Ishikawa (cell line): ENCODE measurements at regions not wholly inside any gene's neighbourhood (a gene's known extent, or its start where the extent isn't known, plus 50 kb on each side); places are given as distances from the start of the nearest gene placed in this dataset.

Experiments used
- CEBPB ChIP-seq: IDR thresholded peaks from 2 replicates; pipeline ENCODE4 v1.6.1; 2012
- CREB1 ChIP-seq: IDR thresholded peaks from 2 replicates; pipeline ENCODE4 v1.6.1; 2012; ENCODE audit warnings: low read depth
- EGR1 ChIP-seq: IDR thresholded peaks from 2 replicates; pipeline ENCODE4 v1.6.1; 2012
- EP300 ChIP-seq: IDR thresholded peaks from 2 replicates; pipeline ENCODE4 v1.6.1; 2012; ENCODE audit warnings: borderline replicate concordance
- FOXM1 ChIP-seq: IDR thresholded peaks from 2 replicates; pipeline ENCODE4 v1.6.1; 2012; ENCODE audit warnings: low read depth, borderline replicate concordance
- NFIC ChIP-seq: IDR thresholded peaks from 2 replicates; pipeline ENCODE4 v1.6.1; 2012
- RAD21 ChIP-seq: IDR thresholded peaks from 2 replicates; pipeline ENCODE4 v1.6.1; 2012; ENCODE audit warnings: low read depth
- TAF1 ChIP-seq: IDR thresholded peaks from 2 replicates; pipeline ENCODE4 v1.6.1; 2012; ENCODE audit warnings: low read depth, mild to moderate bottlenecking
- TCF12 ChIP-seq: IDR thresholded peaks from 2 replicates; pipeline ENCODE4 v1.6.1; 2012; ENCODE audit warnings: low read depth
- TEAD4 ChIP-seq: IDR thresholded peaks from 2 replicates; pipeline ENCODE4 v1.6.1; 2012
- USF1 ChIP-seq: IDR thresholded peaks from 2 replicates; pipeline ENCODE4 v1.6.1; 2012
- YY1 ChIP-seq: IDR thresholded peaks from 2 replicates; pipeline ENCODE4 v1.6.1; 2012; ENCODE audit warnings: low read depth
- ZBTB7A ChIP-seq: IDR thresholded peaks from 2 replicates; pipeline ENCODE4 v1.6.1; 2012; ENCODE audit warnings: low read depth
- TF ChIP-seq, protein P1 (sequence below): IDR thresholded peaks from 2 replicates; pipeline ENCODE4 v1.6.1; 2012; ENCODE audit warnings: low read depth, mild to moderate bottlenecking
- TF ChIP-seq, protein P2 (sequence below): IDR thresholded peaks from 2 replicates; pipeline ENCODE4 v1.6.1; 2012

DNA sequence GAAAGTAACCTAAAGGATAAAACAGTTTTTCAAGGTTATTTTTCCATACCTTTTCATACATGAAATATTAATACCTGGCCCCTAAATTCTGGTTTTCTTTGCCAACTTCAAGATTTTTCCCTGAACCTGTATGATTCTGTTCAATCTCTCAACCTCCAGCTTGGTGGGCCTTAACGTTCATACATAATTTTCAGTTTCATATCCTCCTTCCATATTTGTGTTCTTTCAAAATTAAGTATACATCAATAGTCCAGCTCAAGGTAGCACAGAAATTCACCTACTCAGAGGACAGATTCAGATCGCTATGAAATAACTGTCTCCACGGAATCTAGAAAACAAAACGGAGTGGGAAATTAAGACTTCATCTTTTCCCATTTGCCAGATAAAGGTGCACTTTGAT is 505.8 kb upstream of the GHITM start:
- TF ChIP-seq, protein P1, sequence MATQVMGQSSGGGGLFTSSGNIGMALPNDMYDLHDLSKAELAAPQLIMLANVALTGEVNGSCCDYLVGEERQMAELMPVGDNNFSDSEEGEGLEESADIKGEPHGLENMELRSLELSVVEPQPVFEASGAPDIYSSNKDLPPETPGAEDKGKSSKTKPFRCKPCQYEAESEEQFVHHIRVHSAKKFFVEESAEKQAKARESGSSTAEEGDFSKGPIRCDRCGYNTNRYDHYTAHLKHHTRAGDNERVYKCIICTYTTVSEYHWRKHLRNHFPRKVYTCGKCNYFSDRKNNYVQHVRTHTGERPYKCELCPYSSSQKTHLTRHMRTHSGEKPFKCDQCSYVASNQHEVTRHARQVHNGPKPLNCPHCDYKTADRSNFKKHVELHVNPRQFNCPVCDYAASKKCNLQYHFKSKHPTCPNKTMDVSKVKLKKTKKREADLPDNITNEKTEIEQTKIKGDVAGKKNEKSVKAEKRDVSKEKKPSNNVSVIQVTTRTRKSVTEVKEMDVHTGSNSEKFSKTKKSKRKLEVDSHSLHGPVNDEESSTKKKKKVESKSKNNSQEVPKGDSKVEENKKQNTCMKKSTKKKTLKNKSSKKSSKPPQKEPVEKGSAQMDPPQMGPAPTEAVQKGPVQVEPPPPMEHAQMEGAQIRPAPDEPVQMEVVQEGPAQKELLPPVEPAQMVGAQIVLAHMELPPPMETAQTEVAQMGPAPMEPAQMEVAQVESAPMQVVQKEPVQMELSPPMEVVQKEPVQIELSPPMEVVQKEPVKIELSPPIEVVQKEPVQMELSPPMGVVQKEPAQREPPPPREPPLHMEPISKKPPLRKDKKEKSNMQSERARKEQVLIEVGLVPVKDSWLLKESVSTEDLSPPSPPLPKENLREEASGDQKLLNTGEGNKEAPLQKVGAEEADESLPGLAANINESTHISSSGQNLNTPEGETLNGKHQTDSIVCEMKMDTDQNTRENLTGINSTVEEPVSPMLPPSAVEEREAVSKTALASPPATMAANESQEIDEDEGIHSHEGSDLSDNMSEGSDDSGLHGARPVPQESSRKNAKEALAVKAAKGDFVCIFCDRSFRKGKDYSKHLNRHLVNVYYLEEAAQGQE, result no peak
- no peak for TF ChIP-seq TEAD4
- no peak for TF ChIP-seq TAF1
- no peak for TF ChIP-seq FOXM1
- no peak for TF ChIP-seq TCF12
- TF ChIP-seq CEBPB, result no peak
- no peak for TF ChIP-seq EP300
- no peak for TF ChIP-seq EGR1
- TF ChIP-seq, protein P2, sequence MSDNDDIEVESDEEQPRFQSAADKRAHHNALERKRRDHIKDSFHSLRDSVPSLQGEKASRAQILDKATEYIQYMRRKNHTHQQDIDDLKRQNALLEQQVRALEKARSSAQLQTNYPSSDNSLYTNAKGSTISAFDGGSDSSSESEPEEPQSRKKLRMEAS, result no peak
- no peak for TF ChIP-seq NFIC
- TF ChIP-seq RAD21, result no peak
- TF ChIP-seq CREB1, result no peak

DNA sequence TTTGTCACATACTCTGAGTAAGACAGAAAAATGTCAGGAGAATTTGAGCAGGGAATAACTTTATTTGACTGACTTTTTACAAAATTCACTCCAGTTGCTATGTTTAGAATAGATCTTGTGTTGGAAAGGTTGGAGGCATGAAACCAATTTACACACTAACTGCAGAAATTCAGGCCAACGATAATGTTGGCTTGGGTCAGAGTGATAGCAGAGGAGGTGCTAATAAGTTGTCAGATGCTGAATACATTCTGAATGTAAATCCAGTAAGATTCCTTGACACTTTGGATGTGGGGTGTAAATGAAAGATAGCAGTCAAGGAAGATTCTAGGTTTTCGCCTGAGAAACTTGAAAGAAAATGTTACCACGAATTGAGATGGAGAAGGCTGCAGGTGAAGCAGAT is 502.5 kb upstream of the GHITM start:
- no peak for TF ChIP-seq EGR1
- TF ChIP-seq NFIC, result no peak
- no peak for TF ChIP-seq FOXM1
- no peak for TF ChIP-seq EP300
- no peak for TF ChIP-seq TAF1
- TF ChIP-seq RAD21, result no peak
- TF ChIP-seq ZBTB7A, result no peak
- TF ChIP-seq TEAD4, result no peak
- TF ChIP-seq TCF12, result no peak
- no peak for TF ChIP-seq USF1
- no peak for TF ChIP-seq CEBPB
- TF ChIP-seq YY1, result no peak
- no peak for TF ChIP-seq CREB1
- TF ChIP-seq, protein P2, result no peak
- TF ChIP-seq, protein P1, result no peak

GRCh38 chr10:83647526-83647925 is 491.8 kb upstream of the GHITM start:
- TF ChIP-seq CREB1, result no peak
- no peak for TF ChIP-seq YY1
- TF ChIP-seq ZBTB7A, result no peak
- TF ChIP-seq RAD21, result no peak
- no peak for TF ChIP-seq TEAD4
- no peak for TF ChIP-seq TAF1
- no peak for TF ChIP-seq CEBPB
- TF ChIP-seq USF1, result no peak
- no peak for TF ChIP-seq FOXM1
- no peak for TF ChIP-seq NFIC
- TF ChIP-seq, protein P1, result no peak
- TF ChIP-seq EGR1, result no peak

DNA sequence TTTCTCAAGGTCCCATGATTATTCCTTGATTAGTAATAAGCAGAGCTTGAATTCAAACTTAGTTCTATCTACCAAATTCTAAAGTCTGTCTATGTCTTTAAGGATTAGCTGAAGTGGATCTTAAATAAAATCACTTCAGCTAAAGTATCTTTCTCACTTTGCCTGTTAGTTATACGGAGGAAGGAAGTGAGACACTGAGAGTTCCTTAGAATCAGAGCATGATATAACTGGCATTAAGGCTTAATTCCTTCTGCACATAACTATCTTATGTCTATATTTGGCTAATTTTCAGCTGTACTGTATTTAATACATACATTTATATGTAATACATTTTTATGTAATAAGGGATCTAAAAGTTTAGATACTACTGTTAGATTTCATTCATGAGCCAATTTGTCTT is 491.1 kb upstream of the GHITM start:
- TF ChIP-seq TEAD4 (no peak), EP300 (no peak), YY1 (no peak), CREB1 (no peak), USF1 (no peak), TCF12 (no peak), ZBTB7A (no peak), FOXM1 (no peak), EGR1 (no peak), CEBPB (no peak)
- TF ChIP-seq, protein P2, result no peak
